Naive B cell (primary cell): ENCODE measurements at regions not wholly inside any gene's neighbourhood (a gene's known extent, or its start where the extent isn't known, plus 50 kb on each side); places are given as distances from the start of the nearest gene placed in this dataset.

Source experiments
- ATAC-seq, 2 donors: fragments of 150-1000 bp; cut with Tn5 transposase; 2 replicates each; pipeline ENCODE4 v1.10.0; 2021; ENCODE audit warnings: low read depth in 2 of 2, mild to moderate bottlenecking in 2 of 2, moderate library complexity in 2 of 2
- DNase-seq: peaks from one replicate; pipeline ENCODE4 v3.0.0; 2022
- H3K27ac Mint-ChIP-seq, 6 donors: one replicate each; pipeline ENCODE4 v1.8.0; 2020 to 2022; ENCODE audit warnings: mild to moderate bottlenecking in 6 of 6, mixed read lengths in 6 of 6, moderate library complexity in 5 of 6, inconsistent platforms in 2 of 6
- H3K27me3 Mint-ChIP-seq, 3 donors: one replicate each; pipeline ENCODE4 v1.8.0; 2021 to 2022; ENCODE audit warnings: mixed read lengths in 3 of 3, mild to moderate bottlenecking in 1 of 3
- H3K36me3 Mint-ChIP-seq, 2 donors: one replicate each; pipeline ENCODE4 v1.8.0; 2020 to 2022; ENCODE audit warnings: mixed read lengths in 2 of 2, inconsistent platforms in 1 of 2, mild to moderate bottlenecking in 1 of 2
- H3K4me1 Mint-ChIP-seq, 3 donors: one replicate each; pipeline ENCODE4 v1.8.0; 2020 to 2022; ENCODE audit warnings: mixed read lengths in 3 of 3, inconsistent platforms in 1 of 3, mild to moderate bottlenecking in 1 of 3, moderate library complexity in 1 of 3
- H3K4me3 Mint-ChIP-seq, 8 donors: one replicate each; pipeline ENCODE4 v1.8.0; 2020 to 2022; ENCODE audit warnings: mild to moderate bottlenecking in 8 of 8, mixed read lengths in 8 of 8, moderate library complexity in 8 of 8, inconsistent platforms in 2 of 8
- H3K9me3 Mint-ChIP-seq, 7 donors: one replicate each; pipeline ENCODE4 v1.8.0; 2020 to 2022; ENCODE audit warnings: mixed read lengths in 7 of 7, mild to moderate bottlenecking in 5 of 7, inconsistent platforms in 2 of 7, moderate library complexity in 1 of 7

DNA sequence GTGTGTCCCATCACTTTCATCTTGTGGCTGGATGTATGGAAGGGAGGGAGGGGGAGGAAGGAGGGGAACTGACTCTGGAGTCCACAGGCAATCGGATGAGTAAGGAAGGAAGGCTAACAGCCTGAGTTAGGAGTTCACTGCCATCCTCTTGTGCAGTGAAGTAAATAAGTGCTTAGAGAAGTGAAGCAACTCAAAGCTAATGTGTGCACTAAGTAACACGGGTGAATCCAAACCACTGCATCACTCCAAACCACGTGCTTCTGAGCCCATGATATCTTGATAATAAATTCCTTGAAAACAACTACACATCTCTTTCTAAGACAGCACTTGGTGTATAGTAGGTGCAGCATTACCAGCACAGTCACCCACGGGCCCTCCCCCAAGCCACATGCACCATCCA, 69.6 kb upstream of the OLFM1 start:
- ATAC-seq (no peak), DNase-seq (no peak)
- peaks cover 16 to 28% (median 19%) of the 10 kb centered on the region in 3 donors for H3K27me3 Mint-ChIP-seq
- H3K27ac Mint-ChIP-seq, result no peak overlapping the region
- H3K9me3 Mint-ChIP-seq, result no peaks in the 10 kb centered on the region
- H3K4me3 Mint-ChIP-seq, result no peak overlapping the region
- peaks cover 0 to 4% (median 0%) of the 10 kb centered on the region in 3 donors for H3K4me1 Mint-ChIP-seq
- H3K36me3 Mint-ChIP-seq, result no peaks in the 10 kb centered on the region

DNA sequence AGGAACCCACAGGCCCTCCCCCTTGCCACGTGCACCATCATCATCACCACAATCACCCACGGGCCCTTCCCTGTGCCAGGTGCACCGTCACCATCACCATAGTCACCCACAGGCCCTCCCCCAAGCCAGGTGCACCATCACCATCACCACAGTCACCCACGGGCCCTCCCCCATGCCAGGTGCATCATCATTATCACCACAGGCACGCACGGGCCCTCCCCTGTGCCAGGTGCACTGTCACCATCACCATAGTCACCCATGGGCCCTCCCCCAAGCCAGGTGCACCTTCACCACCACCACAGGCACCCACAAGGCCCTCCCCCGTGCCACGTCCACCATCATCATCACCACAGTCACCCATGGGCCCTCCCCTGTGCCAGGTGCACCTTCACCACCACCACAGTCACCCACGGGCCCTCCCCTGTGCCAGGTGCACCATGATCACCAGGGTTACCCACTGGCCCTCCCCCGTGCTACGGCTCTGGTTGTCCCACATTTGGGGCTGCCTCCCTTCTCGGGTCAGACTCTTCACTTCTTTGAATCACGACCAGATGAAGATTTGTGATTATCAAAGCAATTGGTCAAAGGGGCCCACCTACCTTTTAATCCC, 69.1 kb upstream of the OLFM1 start:
- H3K4me3 Mint-ChIP-seq, result peak overlapping the region in 1 of 8 donors; percentile 9
- DNase-seq (no peak), ATAC-seq (no peak)
- H3K27me3 Mint-ChIP-seq, result peaks cover 16 to 29% (median 24%) of the 10 kb centered on the region in 3 donors
- H3K36me3 Mint-ChIP-seq, result no peaks in the 10 kb centered on the region
- peaks cover 0 to 4% (median 0%) of the 10 kb centered on the region in 3 donors for H3K4me1 Mint-ChIP-seq
- peak overlapping the region in 2 of 6 donors; percentile 0 to 67 for H3K27ac Mint-ChIP-seq
- H3K9me3 Mint-ChIP-seq, result no peaks in the 10 kb centered on the region

DNA sequence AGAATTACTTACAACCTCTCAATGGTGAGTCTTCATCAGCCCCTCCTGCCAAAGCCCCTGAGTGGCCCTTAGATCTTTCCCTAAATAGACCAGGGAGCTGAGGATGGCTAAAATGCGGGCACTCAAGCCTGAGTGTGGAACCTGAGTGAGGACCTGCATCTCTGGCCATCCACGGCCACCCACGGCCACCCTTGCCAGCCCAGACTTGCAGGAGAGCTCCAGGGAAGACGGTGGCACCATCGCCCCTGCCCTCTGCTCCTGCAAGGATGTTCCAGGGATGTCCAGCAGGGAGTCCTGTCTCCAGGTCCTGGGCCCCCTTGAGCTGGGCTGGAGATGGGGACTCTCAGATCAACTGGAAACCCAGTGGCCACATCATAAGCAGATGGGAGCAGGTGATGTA, 68.2 kb upstream of the OLFM1 start:
- ATAC-seq, result no peak
- no peaks in the 10 kb centered on the region for H3K36me3 Mint-ChIP-seq
- peaks cover 18 to 31% (median 24%) of the 10 kb centered on the region in 3 donors for H3K27me3 Mint-ChIP-seq
- no peak overlapping the region for H3K27ac Mint-ChIP-seq
- peaks cover 0 to 4% (median 0%) of the 10 kb centered on the region in 3 donors for H3K4me1 Mint-ChIP-seq
- no peaks in the 10 kb centered on the region for H3K9me3 Mint-ChIP-seq
- no peak overlapping the region for H3K4me3 Mint-ChIP-seq
- DNase-seq, result no peak

DNA sequence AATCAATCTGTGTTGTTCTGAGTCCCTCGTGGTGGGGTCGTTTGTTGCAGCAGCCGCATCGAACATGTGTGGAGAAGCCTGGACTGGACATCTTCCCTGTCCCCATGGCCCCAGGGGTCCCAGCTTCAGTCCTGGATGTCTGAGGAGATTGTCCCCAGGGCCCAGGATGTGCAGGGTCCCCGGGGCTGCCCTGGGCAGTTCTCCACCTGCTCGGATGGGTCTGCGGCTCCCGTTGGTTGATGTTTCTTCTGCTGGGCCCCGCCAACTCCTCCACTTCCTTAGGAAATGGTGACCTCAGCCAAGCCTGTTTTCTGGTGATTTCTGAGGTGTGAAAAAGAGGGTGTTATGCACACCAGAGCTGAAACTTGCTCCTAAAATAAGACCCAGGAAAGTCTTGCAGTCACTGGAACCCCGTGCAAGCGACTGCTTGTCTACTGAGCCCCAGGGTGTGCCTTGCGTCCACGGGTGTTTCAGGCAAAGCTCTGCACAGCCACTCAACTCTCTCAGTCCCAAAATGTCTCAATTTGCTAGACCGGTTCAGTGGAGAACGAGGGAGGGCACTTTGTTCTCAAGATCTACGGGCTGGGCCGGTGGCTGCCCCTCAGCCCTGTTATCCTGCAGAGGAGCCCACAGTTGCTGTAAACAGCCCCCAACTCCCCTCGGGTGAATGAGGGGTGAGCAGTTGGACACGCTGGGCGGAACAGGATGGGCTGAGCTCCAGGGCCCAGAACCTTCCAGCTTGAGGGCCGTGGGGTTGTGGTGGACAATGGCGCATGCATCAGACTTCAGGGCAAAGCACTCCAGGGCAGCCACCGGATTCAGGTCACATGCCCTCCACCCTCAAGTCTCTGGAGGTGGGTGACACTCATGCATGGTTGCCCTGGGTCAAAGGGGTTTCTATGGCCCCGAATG, 66.7 kb upstream of the OLFM1 start:
- Mint-ChIP-seq H3K27ac (no peak overlapping the region), H3K9me3 (peaks cover 0 to 9% (median 0%) of the 10 kb centered on the region in 7 donors), H3K36me3 (no peaks in the 10 kb centered on the region), H3K4me1 (peaks cover 0 to 4% (median 0%) of the 10 kb centered on the region in 3 donors), H3K4me3 (no peak overlapping the region), H3K27me3 (peaks cover 18 to 27% (median 26%) of the 10 kb centered on the region in 3 donors)
- no peak for ATAC-seq
- no peak for DNase-seq

DNA sequence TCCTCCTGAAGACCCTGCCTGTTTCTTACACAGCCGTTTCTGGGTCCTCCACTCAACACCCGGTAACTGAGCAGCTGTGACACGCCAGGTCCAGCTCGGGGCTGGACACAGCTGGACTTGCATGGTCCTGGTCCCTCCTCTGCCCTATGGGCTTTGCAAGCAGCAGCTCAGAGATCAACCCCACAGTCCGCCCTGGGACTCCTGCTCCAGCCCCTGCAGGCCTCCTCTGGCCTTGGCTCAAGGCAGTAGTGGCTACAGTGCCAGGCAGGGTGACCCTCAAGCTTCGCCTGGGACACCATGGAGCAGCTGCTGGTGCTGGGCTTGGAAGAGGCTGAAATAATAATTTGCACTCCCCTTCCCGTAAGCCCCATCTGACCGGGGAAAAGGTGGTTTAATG, 66.1 kb upstream of the OLFM1 start:
- H3K36me3 Mint-ChIP-seq, result no peaks in the 10 kb centered on the region
- H3K4me1 Mint-ChIP-seq, result peaks cover 0 to 4% (median 0%) of the 10 kb centered on the region in 3 donors
- no peak for ATAC-seq
- H3K9me3 Mint-ChIP-seq, result peaks cover 0 to 10% (median 0%) of the 10 kb centered on the region in 7 donors
- peaks cover 18 to 26% (median 22%) of the 10 kb centered on the region in 3 donors for H3K27me3 Mint-ChIP-seq
- no peak overlapping the region for H3K4me3 Mint-ChIP-seq
- no peak overlapping the region for H3K27ac Mint-ChIP-seq
- no peak for DNase-seq

DNA sequence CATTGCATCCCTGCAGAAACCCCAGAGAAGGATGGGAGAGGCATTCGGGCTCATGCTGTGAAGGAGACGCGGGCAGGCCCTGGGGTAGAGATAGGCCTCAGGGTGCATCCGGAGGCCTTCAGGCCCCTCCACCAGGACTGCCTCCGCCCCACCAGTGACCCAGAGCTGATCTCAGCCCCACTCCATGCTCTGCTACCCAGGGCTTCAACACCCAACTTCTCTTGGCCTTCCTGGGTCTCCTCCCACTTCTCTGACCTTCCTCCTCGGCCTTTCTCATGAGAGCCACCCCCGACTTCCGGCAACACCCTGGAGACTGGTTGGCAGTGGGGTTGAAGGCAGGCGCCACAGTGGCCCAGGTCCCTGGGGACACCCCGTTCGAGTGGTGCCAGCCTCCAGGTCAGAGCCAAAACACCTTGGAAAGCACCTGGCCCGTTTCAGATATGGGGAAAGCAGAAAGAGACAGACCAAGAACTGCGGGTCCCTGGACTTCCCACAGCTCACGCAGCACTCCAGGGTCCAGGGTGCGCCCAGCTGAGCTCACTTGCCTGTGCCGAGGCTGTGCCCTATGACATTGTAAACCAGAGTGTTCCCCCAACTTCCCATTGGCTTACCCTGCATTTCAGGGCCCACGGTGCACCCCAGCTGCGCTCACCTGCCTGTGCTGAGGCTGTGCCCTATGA, 65.1 kb upstream of the OLFM1 start:
- H3K4me1 Mint-ChIP-seq, result peaks cover 0 to 4% (median 0%) of the 10 kb centered on the region in 3 donors
- H3K36me3 Mint-ChIP-seq, result no peaks in the 10 kb centered on the region
- no peak overlapping the region for H3K27ac Mint-ChIP-seq
- DNase-seq (no peak), ATAC-seq (no peak)
- peaks cover 0 to 10% (median 0%) of the 10 kb centered on the region in 7 donors for H3K9me3 Mint-ChIP-seq
- H3K4me3 Mint-ChIP-seq, result no peak overlapping the region
- peaks cover 23 to 29% (median 26%) of the 10 kb centered on the region in 3 donors for H3K27me3 Mint-ChIP-seq

DNA sequence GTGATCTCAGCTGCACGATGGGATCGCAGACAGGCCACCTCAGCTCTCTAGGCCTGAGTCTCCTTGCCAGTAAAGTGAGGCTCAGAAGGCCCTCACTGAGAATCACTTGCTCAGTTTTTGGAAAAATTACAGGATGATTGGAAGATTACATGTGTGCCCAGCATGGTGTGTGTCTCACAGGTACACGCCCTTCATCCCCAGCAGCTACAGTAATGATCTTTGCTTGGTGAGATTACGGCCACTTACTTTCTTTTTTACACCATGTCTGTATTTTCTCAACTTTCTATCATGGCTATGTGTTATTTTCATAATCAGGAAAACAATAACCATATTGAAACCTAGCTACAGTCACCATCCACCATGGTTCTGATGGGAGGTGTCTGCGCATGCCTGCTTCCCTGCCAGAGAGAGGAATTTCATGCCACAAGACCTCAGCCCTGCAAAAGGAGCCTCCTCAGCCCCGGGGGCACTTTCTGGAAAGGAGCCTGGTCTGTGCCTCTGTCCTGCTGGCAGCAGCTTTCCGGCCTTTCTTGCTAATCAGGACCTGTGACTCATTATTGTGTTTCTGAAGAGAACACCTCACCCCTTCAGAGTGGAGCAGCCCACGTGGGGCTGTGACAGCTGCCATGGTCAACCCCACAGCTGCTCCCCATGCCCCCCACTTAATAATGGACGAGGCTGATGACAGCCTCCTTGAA, 64.2 kb upstream of the OLFM1 start:
- Mint-ChIP-seq H3K27me3 (peaks cover 23 to 29% (median 29%) of the 10 kb centered on the region in 3 donors), H3K36me3 (no peaks in the 10 kb centered on the region)

DNA sequence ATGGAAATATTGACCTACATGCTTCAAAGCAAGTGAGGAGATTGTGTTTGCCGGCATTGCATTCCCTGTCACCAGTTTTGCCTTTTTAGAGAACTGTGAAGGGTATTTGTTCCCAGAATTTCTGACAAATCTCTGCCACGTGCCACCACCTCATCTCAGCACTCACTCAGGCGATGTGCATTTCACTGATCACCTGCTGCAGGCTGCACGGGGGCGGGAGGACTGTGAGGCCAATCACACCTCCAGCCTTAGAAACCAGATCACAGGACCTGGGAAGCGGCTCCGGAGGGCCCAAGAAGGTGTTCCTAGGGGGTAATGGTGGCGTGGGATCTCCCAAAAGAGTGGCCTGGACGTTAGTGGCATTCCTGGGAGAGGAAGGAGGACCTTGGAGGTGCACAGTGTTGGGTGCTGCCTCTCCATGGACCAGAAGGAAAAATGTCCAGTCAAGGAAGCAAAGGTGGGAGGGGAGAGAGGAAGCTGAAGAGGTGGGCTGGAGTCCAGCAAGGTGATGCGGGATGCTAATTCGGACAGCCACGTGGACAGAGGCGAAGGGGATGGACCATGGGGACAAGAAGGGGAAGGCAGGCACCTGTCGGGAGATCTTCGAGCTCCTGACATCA, 63.6 kb upstream of the OLFM1 start:
- Mint-ChIP-seq H3K27ac (no peak overlapping the region), H3K9me3 (peaks cover 0 to 10% (median 0%) of the 10 kb centered on the region in 7 donors), H3K4me3 (no peak overlapping the region), H3K27me3 (peaks cover 23 to 29% (median 29%) of the 10 kb centered on the region in 3 donors), H3K36me3 (no peaks in the 10 kb centered on the region), H3K4me1 (peaks cover 0 to 4% (median 0%) of the 10 kb centered on the region in 3 donors)
- ATAC-seq, result no peak
- DNase-seq, result no peak

More for the DNA sequence above, 64.2 kb upstream of the OLFM1 start:
- DNase-seq (no peak), ATAC-seq (no peak)
- Mint-ChIP-seq H3K27ac (no peak overlapping the region), H3K4me1 (peaks cover 0 to 4% (median 0%) of the 10 kb centered on the region in 3 donors), H3K9me3 (peaks cover 0 to 10% (median 0%) of the 10 kb centered on the region in 7 donors), H3K4me3 (peak overlapping the region in 1 of 8 donors; percentile 71)

DNA sequence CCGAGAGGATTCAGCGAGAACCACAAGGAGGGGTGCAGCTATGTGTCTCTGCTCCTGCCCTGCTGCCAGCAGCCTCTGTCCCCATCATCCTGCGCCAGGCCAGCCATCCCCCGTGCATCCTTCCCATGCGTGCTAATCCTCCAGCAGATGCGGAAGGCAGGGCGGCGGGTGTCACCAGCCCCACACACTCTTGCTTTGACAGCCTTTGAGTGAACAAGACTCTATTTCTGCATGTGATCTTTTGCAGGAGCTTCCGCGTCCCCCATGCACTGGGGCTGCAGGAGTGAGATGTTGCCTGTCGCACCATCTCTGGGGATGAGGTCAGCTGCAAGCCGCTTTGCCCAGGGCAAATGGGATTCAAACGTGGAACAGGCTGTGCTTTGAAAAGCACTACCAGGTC, 58.0 kb upstream of the OLFM1 start:
- no peak overlapping the region for H3K27ac Mint-ChIP-seq
- peaks cover 4 to 38% (median 37%) of the 10 kb centered on the region in 3 donors for H3K27me3 Mint-ChIP-seq
- H3K4me1 Mint-ChIP-seq, result no peaks in the 10 kb centered on the region
- ATAC-seq (no peak), DNase-seq (no peak)
- no peak overlapping the region for H3K4me3 Mint-ChIP-seq
- peaks cover 0 to 10% (median 0%) of the 10 kb centered on the region in 7 donors for H3K9me3 Mint-ChIP-seq
- H3K36me3 Mint-ChIP-seq, result no peaks in the 10 kb centered on the region

DNA sequence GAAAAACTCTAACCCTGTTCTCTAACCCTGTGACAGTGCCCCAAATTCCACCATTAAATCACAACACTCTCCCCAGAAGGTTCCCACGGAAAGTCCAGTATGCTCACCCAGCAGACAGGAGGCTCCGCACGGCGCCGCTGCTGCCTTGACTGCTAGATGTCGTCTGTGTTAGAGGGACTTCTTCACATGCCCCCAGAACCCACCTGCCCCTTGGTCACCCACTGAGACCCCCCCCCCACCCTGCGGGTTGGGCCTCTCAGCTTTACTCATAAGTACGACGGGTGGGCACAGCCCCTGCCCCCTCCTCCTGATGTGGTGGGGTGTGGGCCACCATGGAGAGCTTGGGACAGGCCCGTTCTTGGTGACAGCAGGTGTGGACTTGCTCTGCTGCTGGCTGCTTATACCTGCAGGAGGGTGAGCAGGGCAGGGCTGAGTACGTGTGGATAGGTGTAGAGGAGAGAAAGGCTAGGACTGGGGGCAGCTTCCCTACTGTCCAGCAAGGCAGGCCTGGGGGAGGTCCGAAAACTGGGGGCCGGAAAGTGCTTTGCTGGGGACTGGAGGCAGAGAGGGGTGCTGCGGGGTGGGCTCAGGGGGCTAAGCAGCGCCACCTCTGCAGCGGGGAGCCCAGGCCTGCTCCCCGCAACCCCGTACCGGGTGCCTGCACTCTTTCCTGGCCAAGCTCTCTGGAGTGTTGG, 57.5 kb upstream of the OLFM1 start:
- DNase-seq, result no peak
- Mint-ChIP-seq H3K27ac (peak overlapping the region in 1 of 6 donors; percentile 44), H3K27me3 (peaks cover 4 to 41% (median 41%) of the 10 kb centered on the region in 3 donors), H3K4me1 (no peaks in the 10 kb centered on the region), H3K36me3 (no peaks in the 10 kb centered on the region), H3K4me3 (no peak overlapping the region), H3K9me3 (peaks cover 0 to 8% (median 0%) of the 10 kb centered on the region in 7 donors)
- ATAC-seq, result no peak

DNA sequence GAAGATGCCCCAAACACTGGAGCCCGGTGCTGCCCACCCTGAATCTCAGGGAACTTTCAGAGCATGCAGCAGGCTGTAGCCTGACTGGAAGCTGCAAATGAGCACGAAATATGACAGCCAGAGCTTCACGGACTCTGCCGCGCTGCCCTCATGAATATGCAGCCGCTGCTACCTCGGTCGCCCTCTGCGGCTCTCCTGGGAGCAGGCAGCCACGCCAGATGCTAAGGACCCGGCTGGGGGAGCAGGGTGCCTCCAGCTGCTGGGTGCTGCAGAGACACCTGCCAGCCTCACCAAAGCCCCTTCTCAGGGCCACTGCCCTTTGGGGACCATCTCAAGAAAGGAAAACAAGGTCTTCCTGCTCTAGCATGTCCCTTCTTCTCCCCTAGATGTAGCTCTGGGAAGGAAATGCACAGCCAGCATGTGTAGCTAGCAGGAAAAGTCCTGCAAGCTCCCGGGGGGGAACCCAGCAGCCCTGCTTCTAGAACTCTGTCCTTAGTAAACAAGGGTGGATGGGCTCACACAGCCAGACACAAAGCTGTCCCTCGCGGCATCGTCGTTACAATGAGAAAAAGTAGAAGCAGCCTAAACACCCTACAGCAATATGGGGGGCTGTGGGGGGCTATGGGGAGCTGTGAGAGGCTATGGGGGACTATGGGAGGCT, 56.8 kb upstream of the OLFM1 start:
- H3K27me3 Mint-ChIP-seq, result peaks cover under 1 to 41% (median 38%) of the 10 kb centered on the region in 3 donors
- H3K4me3 Mint-ChIP-seq, result no peak overlapping the region
- no peak overlapping the region for H3K27ac Mint-ChIP-seq
- ATAC-seq (no peak), DNase-seq (no peak)
- H3K36me3 Mint-ChIP-seq, result no peaks in the 10 kb centered on the region
- H3K9me3 Mint-ChIP-seq, result peaks cover 0 to 5% (median 0%) of the 10 kb centered on the region in 7 donors
- peaks cover 0 to 1% (median 0%) of the 10 kb centered on the region in 3 donors for H3K4me1 Mint-ChIP-seq
